RWPE1 (cell line): ENCODE measurements at regions not wholly inside any gene's neighbourhood (a gene's known extent, or its start where the extent isn't known, plus 50 kb on each side); places are given as distances from the start of the nearest gene placed in this dataset.

Source experiments
- CTCF ChIA-PET: fragments of 350-600 bp; sonication (Branson Sonifier 250); formaldehyde crosslinking; extraction: SDS; loops from one replicate; lab custom pipeline; 2021; lab: Yijun Ruan, JAX
- POLR2A ChIA-PET: fragments of 400-600 bp; formaldehyde crosslinking; extraction: SDS; loops from one replicate; lab custom pipeline; 2020; ENCODE audit warnings: antibody characterized with exemption; ENCODE audit not compliant: low non-redundant PET; lab: Yijun Ruan, JAX
- DNase-seq: peaks from one replicate; pipeline ENCODE4 v3.0.0; 2012; ENCODE audit warnings: low spot score
- H3K27ac ChIP-seq: fragments of 450-650 bp; 2 replicates; pipeline ENCODE4 v1.5.1; 2017
- CTCF ChIP-seq: fragments of 450-650 bp; conservative IDR thresholded peaks from 2 replicates; pipeline ENCODE4 v1.5.1; 2017; ENCODE audit warnings: low read depth, mild to moderate bottlenecking

GRCh38 chrX:117095393-117095792 is 632.6 kb upstream of the CT83 start:
- ChIA-PET POLR2A (no interaction called here), CTCF (interaction anchor here (0.6 to 1.6 kb wide), 2 partner anchors 12 to 444 kb away, joined by 4 to 7 read pairs; no protein-coding TSS in a partner anchor)
- DNase-seq = no peak
- no peak overlapping the region for H3K27ac ChIP-seq
- TF ChIP-seq CTCF = no peak

GRCh38 chrX:117094149-117094548 is 631.4 kb upstream of the CT83 start:
- POLR2A ChIA-PET = no interaction called here
- CTCF ChIA-PET = no interaction called here
- DNase-seq = no peak
- H3K27ac ChIP-seq = no peak overlapping the region
- no peak for TF ChIP-seq CTCF

- DNase-seq = no peak
- ChIA-PET CTCF (no interaction called here), POLR2A (no interaction called here)
- no peak for TF ChIP-seq CTCF
- no peak overlapping the region for H3K27ac ChIP-seq
Observed at GRCh38 chrX:117093319-117093718, 630.5 kb upstream of the CT83 start.

GRCh38 chrX:117092641-117093040 is 629.9 kb upstream of the CT83 start:
- POLR2A ChIA-PET = no interaction called here
- TF ChIP-seq CTCF = no peak
- DNase-seq = no peak
- CTCF ChIA-PET = no interaction called here
- no peak overlapping the region for H3K27ac ChIP-seq

GRCh38 chrX:117063224-117063623 is 600.4 kb upstream of the CT83 start:
- no peak for DNase-seq
- ChIA-PET CTCF (no interaction called here), POLR2A (no interaction called here)
- H3K27ac ChIP-seq = no peak overlapping the region
- no peak for TF ChIP-seq CTCF

GRCh38 chrX:117059848-117060247 is 597.1 kb upstream of the CT83 start:
- no peak overlapping the region for H3K27ac ChIP-seq
- TF ChIP-seq CTCF = no peak
- CTCF ChIA-PET = no interaction called here
- DNase-seq = no peak
- POLR2A ChIA-PET = no interaction called here

- DNase-seq = no peak
- H3K27ac ChIP-seq = no peak overlapping the region
- TF ChIP-seq CTCF = no peak
- ChIA-PET CTCF (no interaction called here), POLR2A (no interaction called here)
Observed at GRCh38 chrX:117053260-117053659, 590.5 kb upstream of the CT83 start.
